Chondrocyte (in vitro differentiated cells): ENCODE measurements at regions not wholly inside any gene's neighbourhood (a gene's known extent, or its start where the extent isn't known, plus 50 kb on each side); places are given as distances from the start of the nearest gene placed in this dataset.
"Not testable (repeated sequence)": the region's sequence is repeated elsewhere in the genome, so short reads cannot be mapped to it uniquely, and the experiment has no call there.

Experiments
- DNase-seq: peaks from one replicate; pipeline ENCODE4 v3.0.0; 2021; ENCODE audit warnings: mixed read lengths, low spot score
- H3K27ac Mint-ChIP-seq: one replicate; pipeline ENCODE4 v1.8.0; 2021; ENCODE audit warnings: mild to moderate bottlenecking, moderate library complexity, mixed read lengths; ENCODE audit not compliant: unreplicated experiment
- H3K27me3 Mint-ChIP-seq: 2 replicates; pipeline ENCODE4 v1.8.0; 2021; ENCODE audit warnings: low read depth, mixed read lengths
- H3K36me3 Mint-ChIP-seq: 2 replicates; pipeline ENCODE4 v1.8.0; 2021; ENCODE audit warnings: low read depth, mixed read lengths
- H3K4me1 Mint-ChIP-seq: 2 replicates; pipeline ENCODE4 v1.8.0; 2021; ENCODE audit warnings: low read depth, mild to moderate bottlenecking, mixed read lengths
- H3K4me3 Mint-ChIP-seq: one replicate; pipeline ENCODE4 v1.8.0; 2021; ENCODE audit warnings: mild to moderate bottlenecking, moderate library complexity, mixed read lengths; ENCODE audit not compliant: unreplicated experiment
- H3K9me3 Mint-ChIP-seq: 2 replicates; pipeline ENCODE4 v1.8.0; 2021; ENCODE audit warnings: low read depth, mixed read lengths
- TF ChIP-seq, protein P1 (sequence below): fragments of 200-600 bp; sonication (generic); IDR thresholded peaks from 2 replicates; pipeline ENCODE4 v1.5.0; 2021; ENCODE audit warnings: antibody characterized with exemption, mild to moderate bottlenecking, moderate library complexity

DNA sequence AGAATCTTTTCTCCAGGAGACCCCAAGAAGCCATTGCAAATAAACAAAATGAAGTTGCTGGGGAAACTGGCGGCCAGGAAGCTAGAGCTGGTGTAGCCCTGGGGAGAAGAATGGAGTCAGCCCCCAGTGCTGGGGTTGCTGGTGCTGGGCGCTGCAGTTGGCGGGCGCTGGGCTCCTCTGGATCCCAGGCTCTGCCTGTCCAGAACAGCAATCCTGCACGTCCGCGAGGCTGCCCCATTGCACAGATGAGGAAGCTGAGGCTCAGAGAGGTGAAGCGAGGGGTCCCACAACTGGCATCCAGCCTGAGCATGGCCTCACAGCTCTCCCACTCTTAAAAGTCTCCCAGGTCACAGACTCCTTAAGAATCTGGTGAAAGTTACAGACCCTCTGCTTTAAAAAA lies 161.1 kb downstream of the OR4M2 start:
- TF ChIP-seq, protein P1, sequence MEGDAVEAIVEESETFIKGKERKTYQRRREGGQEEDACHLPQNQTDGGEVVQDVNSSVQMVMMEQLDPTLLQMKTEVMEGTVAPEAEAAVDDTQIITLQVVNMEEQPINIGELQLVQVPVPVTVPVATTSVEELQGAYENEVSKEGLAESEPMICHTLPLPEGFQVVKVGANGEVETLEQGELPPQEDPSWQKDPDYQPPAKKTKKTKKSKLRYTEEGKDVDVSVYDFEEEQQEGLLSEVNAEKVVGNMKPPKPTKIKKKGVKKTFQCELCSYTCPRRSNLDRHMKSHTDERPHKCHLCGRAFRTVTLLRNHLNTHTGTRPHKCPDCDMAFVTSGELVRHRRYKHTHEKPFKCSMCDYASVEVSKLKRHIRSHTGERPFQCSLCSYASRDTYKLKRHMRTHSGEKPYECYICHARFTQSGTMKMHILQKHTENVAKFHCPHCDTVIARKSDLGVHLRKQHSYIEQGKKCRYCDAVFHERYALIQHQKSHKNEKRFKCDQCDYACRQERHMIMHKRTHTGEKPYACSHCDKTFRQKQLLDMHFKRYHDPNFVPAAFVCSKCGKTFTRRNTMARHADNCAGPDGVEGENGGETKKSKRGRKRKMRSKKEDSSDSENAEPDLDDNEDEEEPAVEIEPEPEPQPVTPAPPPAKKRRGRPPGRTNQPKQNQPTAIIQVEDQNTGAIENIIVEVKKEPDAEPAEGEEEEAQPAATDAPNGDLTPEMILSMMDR = no peak
- Mint-ChIP-seq H3K27ac (no peak overlapping the region), H3K9me3 (peaks cover 46% of the 10 kb centered on the region), H3K4me1 (no peaks in the 10 kb centered on the region), H3K36me3 (no peaks in the 10 kb centered on the region), H3K27me3 (no peaks in the 10 kb centered on the region), H3K4me3 (no peak overlapping the region)
- DNase-seq = no peak

DNA sequence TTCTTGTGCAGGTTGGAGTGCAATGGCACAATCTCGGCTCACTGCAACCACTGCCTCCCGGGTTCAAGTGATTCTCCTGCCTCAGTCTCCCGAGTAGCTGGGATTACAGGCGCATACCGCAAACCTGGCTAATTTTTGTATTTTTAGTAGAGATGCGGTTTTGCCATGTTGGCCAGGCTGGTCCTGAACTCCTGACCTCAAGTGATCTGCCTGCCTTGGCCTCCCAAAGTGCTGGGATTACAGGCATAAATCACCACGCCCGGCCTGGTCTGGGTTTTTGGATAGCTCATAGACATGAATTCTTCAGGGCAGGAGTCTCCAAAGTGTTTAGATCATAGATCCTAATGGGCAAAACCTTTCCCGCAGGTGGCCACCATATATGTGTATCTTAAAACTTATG lies 162.0 kb downstream of the OR4M2 start:
- H3K27ac Mint-ChIP-seq, H3K4me1 Mint-ChIP-seq, DNase-seq, H3K36me3 Mint-ChIP-seq, H3K4me3 Mint-ChIP-seq, H3K27me3 Mint-ChIP-seq: not testable (repeated sequence)
- peaks cover 41% of the 10 kb centered on the region for H3K9me3 Mint-ChIP-seq

DNA sequence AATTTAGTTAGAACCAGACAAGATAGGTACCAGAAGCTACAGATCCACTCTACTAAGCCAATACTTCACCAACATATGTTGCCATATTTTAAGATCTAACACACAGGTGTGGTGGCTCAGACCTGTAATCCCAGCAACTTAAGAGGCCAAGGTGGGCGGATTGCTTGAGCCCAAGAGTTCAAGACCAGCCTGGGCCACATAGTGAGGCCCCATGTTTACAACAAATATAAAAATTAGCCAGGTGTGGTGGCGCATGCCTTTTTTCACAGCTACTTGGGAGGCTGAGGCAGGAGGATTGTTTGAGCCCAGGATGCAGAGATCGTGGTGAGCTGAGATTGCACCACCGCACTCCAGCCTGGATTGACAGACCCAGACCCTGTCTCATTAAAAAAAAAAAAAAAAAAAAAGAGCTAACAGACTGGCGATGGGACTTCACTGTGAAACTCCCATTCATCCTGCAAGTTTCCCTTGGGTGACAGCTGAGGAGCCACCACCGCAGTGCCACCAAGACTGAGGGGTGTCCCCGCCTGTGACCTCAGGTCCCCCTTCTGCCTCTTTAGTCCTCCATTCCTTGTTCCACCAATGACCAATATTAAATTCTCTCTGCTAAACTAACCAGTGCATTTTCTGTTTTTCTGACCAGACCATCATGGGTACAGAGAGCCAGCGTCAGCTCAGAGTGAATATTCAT lies 163.3 kb downstream of the OR4M2 start:
- Mint-ChIP-seq H3K9me3 (peaks cover 45% of the 10 kb centered on the region), H3K4me3 (no peak overlapping the region), H3K27ac (no peak overlapping the region), H3K27me3 (no peaks in the 10 kb centered on the region), H3K36me3 (no peaks in the 10 kb centered on the region), H3K4me1 (no peaks in the 10 kb centered on the region)
- TF ChIP-seq, protein P1 = no peak
- DNase-seq = no peak

DNA sequence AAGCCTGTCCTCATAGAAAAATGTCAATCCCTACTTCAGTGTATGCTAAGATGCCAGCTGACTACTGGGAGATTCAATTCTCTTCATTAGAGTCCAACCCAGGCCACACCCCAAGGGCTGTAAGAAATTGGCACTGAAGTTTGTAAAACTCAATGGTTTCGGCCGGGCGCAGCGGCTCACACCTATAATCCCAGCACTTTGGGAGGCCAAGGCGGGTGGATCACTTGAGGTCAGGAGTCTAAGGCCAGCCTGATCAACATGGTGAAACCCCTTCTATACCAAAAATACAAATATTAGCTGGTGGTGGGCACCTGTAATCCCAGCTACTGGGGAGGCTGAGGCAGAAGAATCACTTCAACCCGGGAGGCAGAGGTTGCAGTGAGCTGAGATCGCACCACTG lies 169.2 kb downstream of the OR4M2 start:
- peaks cover 52% of the 10 kb centered on the region for H3K9me3 Mint-ChIP-seq

DNA sequence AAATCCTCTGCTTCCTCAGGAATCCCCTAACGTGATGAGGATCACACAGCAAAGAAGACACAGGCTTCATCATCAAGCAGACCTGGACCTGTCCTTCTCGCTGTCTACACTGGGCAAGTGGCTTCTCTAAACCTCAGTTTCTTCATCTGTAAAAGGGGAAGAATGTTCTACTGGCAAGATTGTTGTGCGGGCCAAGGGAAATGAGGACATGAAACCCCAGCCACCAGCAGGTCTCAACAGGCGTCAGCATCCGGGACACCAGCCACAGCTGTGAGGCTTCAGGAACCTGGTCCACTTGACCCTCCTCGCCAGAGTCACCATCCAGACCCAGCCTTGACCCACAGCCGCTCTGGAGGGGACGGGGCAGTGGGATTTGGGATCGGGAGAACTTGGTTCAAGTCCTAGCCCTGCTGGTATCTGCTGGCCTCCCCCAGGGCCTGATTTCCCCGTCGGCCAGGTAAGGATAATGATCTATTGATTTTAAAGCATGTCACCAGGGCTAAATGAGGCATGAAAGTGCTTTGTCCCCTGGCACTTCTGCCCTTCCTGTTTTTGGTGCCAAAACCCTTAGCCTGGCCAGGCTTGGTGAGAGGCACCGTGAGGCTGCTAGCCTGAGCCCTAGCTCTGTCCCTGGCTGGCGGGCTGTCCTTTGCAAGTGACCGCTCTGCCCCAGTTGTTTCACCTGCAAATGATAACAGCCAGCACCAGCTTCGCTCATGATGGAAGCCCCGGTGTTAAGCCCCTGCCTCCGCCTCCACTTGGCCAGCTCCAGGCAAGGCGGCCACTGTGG lies 170.4 kb downstream of the OR4M2 start:
- not testable (repeated sequence) for H3K36me3 Mint-ChIP-seq, H3K4me1 Mint-ChIP-seq, H3K4me3 Mint-ChIP-seq, DNase-seq, H3K27ac Mint-ChIP-seq, H3K27me3 Mint-ChIP-seq
- peaks cover 54% of the 10 kb centered on the region for H3K9me3 Mint-ChIP-seq

More for the DNA sequence above, 169.2 kb downstream of the OR4M2 start:
- not testable (repeated sequence) for H3K4me3 Mint-ChIP-seq, H3K36me3 Mint-ChIP-seq, DNase-seq, H3K4me1 Mint-ChIP-seq, H3K27me3 Mint-ChIP-seq, H3K27ac Mint-ChIP-seq

DNA sequence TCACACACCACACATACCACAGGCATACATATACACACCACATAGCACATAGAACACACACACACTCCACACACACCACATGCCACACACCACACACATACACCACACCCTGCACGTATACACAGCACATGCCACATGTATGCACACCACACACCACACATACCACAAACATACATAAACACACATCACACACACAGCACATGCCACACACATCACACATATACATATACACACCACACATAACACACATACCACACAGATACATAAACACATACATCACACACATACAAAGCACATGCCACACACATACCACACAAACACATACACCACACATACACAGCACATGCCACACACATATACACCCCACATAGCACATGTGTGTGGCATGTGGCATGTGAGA lies 171.1 kb downstream of the OR4M2 start:
- TF ChIP-seq, protein P1 = no peak
- Mint-ChIP-seq H3K4me3 (no peak overlapping the region), H3K4me1 (no peaks in the 10 kb centered on the region), H3K27ac (no peak overlapping the region), H3K27me3 (no peaks in the 10 kb centered on the region), H3K9me3 (peaks cover 54% of the 10 kb centered on the region), H3K36me3 (no peaks in the 10 kb centered on the region)
- DNase-seq = no peak

DNA sequence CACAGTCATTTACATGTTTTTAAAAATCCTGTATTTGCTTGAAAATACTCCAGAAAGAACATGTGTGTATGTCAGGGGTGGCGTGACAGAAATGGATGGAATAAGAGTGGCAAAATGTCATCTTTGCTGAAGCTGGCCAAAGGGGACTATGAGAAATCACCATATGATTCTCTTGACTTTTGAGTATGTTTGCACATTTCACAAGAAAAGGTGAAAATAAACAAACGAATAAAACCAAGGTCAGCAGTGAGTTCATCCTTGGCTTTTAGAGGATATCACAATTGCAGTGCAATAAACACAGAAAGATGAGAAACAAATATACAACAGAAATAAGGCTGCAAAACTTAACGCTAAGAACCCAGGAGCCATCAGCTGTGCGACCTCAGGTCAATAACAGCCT lies 171.7 kb downstream of the OR4M2 start:
- H3K27ac Mint-ChIP-seq, H3K4me3 Mint-ChIP-seq, DNase-seq, H3K36me3 Mint-ChIP-seq, H3K4me1 Mint-ChIP-seq, H3K27me3 Mint-ChIP-seq: not testable (repeated sequence)
- H3K9me3 Mint-ChIP-seq = peaks cover 53% of the 10 kb centered on the region

DNA sequence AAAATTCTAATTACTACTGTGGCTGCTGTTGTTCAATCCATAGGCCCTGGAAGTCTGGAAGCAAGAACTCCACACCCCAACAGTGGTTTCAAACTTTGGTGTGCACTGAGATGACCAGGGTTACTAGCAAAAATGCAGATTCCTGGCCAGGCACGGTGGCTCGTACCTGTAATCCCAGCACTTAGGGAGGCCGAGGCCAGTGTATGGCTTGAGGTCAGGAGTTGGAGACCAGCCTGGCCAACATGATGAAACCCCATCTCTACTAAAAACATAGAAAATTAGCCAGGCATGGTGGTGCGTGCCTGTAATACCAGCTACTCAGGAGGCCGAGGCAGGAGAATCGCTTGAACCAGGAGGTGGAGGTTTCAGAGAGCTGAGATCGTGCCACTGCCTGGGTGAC lies 172.2 kb downstream of the OR4M2 start:
- H3K27ac Mint-ChIP-seq, H3K36me3 Mint-ChIP-seq, H3K27me3 Mint-ChIP-seq, H3K4me1 Mint-ChIP-seq, H3K4me3 Mint-ChIP-seq, DNase-seq: not testable (repeated sequence)
- peaks cover 53% of the 10 kb centered on the region for H3K9me3 Mint-ChIP-seq

DNA sequence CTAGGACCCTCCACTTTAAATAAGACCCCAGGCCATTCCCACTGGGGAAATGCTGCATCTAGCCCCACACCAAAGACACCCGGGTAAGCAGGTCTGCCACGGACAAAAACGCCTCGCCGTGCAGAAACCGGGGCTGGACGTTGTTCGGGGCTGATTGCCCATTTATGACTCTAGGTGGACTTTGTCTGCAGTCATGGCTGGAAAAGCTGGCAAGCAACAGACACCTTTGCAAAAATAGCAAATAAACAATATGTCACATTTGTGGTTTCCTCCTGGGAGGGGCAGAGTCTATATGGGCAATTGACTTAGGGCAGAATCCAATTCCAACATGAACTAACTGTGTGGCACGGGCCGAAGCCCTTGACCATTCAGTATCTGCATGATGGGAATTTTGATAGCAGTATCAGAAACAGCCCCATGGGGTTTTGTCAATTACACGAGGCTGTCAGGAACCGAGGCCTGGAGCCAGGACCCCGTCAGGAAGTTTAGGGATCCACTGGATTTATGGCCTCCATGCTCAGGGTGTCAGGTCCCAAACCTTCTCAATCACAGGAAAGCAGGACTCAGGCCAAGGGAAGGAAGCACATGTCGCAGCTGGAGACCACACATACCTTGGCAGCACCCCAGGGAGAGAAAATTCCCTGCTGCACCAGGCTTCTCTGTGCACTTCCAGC lies 172.8 kb downstream of the OR4M2 start:
- not testable (repeated sequence) for H3K36me3 Mint-ChIP-seq
- H3K9me3 Mint-ChIP-seq = peaks cover 47% of the 10 kb centered on the region

More for the DNA sequence above, 172.8 kb downstream of the OR4M2 start:
- not testable (repeated sequence) for H3K4me1 Mint-ChIP-seq, H3K27me3 Mint-ChIP-seq, H3K4me3 Mint-ChIP-seq, DNase-seq, H3K27ac Mint-ChIP-seq
